ENCODE measurements at regions not wholly inside any gene's neighbourhood (a gene's known extent, or its start where the extent isn't known, plus 50 kb on each side); places are given as distances from the start of the nearest gene placed in this dataset.
"Not testable (repeated sequence)": the region's sequence is repeated elsewhere in the genome, so short reads cannot be mapped to it uniquely, and the experiment has no call there.

DNA sequence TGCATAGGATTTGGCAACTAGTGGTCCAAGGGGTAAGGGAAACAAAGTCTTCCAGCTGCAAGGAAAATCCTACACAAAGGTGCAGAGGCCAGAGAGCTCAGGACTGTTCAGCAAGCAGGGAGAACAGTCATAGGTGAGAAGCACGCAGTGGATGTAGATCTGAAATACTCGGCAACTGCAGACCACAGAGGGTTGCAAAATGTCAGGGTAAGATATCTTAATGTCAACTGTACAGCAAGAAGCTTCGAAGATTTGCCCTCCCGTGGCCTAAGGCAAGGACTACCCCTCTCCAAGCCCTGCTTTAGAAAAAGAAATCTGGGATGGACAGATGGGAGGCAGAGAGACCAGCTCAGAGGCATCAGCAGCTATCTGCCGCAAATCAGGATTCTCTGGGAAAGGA, 153.4 kb upstream of the IRF2BP2 start:
- H4K20me1 ChIP-seq (ENCODE audit: insufficient read depth, low read length), result no peaks in the 10 kb centered on the region
- H3K79me2 ChIP-seq (ENCODE audit: insufficient read depth, low read depth, low read length), result no peaks in the 10 kb centered on the region
- TF ChIP-seq, protein P1, sequence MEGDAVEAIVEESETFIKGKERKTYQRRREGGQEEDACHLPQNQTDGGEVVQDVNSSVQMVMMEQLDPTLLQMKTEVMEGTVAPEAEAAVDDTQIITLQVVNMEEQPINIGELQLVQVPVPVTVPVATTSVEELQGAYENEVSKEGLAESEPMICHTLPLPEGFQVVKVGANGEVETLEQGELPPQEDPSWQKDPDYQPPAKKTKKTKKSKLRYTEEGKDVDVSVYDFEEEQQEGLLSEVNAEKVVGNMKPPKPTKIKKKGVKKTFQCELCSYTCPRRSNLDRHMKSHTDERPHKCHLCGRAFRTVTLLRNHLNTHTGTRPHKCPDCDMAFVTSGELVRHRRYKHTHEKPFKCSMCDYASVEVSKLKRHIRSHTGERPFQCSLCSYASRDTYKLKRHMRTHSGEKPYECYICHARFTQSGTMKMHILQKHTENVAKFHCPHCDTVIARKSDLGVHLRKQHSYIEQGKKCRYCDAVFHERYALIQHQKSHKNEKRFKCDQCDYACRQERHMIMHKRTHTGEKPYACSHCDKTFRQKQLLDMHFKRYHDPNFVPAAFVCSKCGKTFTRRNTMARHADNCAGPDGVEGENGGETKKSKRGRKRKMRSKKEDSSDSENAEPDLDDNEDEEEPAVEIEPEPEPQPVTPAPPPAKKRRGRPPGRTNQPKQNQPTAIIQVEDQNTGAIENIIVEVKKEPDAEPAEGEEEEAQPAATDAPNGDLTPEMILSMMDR (conservative IDR thresholded peaks at IDR 0.05; ENCODE audit: low read length), result no peak
- TF ChIP-seq EZH2phosphoT487 (IDR thresholded peaks at IDR 0.05; ENCODE audit: borderline replicate concordance, low read depth, low read length), result no peak
- no peak overlapping the region for H3K4me3 ChIP-seq (ENCODE audit: low read depth, low read length, poor library complexity, severe bottlenecking)
- intact Hi-C loops (cut with micrococcal nuclease; ENCODE audit: unreplicated experiment), result no loop called here
- no peaks in the 10 kb centered on the region for H3K9me3 ChIP-seq (ENCODE audit: low read length)
- no peak for DNase-seq (ENCODE audit: low spot score)
- no peak overlapping the region for H3K27ac ChIP-seq (ENCODE audit: low read depth, low read length, poor library complexity, severe bottlenecking)
- no peaks in the 10 kb centered on the region for H3K9me2 ChIP-seq (ENCODE audit: insufficient read depth, low read length)
- ChIA-PET POLR2A (interaction anchor here (0.6 to 2.7 kb wide), 4 partner anchors 9 to 184 kb away, joined by 4 to 12 read pairs (median 4); no protein-coding TSS in a partner anchor), CTCF (ENCODE audit: unreplicated experiment) (interaction anchor here (0.6 kb wide), 1 partner anchor 258 kb away, joined by 3 read pairs; no protein-coding TSS in a partner anchor)
- H3K36me3 ChIP-seq (ENCODE audit: insufficient read depth, low read length), result no peaks in the 10 kb centered on the region
- no TSS peak for BruUV-seq (replicated peaks)
- H2AFZ ChIP-seq (ENCODE audit: low read length), result no peak overlapping the region
- H3K4me2 ChIP-seq (ENCODE audit: low read length), result peak overlapping the region; percentile 37; the same call in 1 of the 2 replicates
- peaks cover 23% of the 10 kb centered on the region for H3K4me1 ChIP-seq (ENCODE audit: insufficient read depth, low read length, poor library complexity, severe bottlenecking)

GRCh38 chr1:234762127-234762526, 152.1 kb upstream of the IRF2BP2 start:
- intact Hi-C loops (cut with micrococcal nuclease; ENCODE audit: unreplicated experiment); CTCF ChIA-PET (ENCODE audit: unreplicated experiment): not testable (repeated sequence)

GRCh38 chr1:234760303-234760723, 150.3 kb upstream of the IRF2BP2 start:
- peak overlapping the region; percentile 42; the same call in 1 of the 2 replicates for H2AFZ ChIP-seq (ENCODE audit: low read length)
- no TSS peak for BruUV-seq (replicated peaks)
- CTCF ChIA-PET (ENCODE audit: unreplicated experiment), result interaction anchor here (1.4 kb wide), 1 partner anchor 16 kb away, joined by 4 read pairs; no protein-coding TSS in a partner anchor

More at GRCh38 chr1:234762127-234762526, 152.1 kb upstream of the IRF2BP2 start:
- H3K79me2 ChIP-seq (ENCODE audit: insufficient read depth, low read depth, low read length); H3K4me3 ChIP-seq (ENCODE audit: low read depth, low read length, poor library complexity, severe bottlenecking); H2AFZ ChIP-seq (ENCODE audit: low read length); H4K20me1 ChIP-seq (ENCODE audit: insufficient read depth, low read length); H3K4me2 ChIP-seq (ENCODE audit: low read length); H3K9me3 ChIP-seq (ENCODE audit: low read length); H3K27ac ChIP-seq (ENCODE audit: low read depth, low read length, poor library complexity, severe bottlenecking); DNase-seq (ENCODE audit: low spot score); BruUV-seq (replicated peaks); H3K36me3 ChIP-seq (ENCODE audit: insufficient read depth, low read length); H3K9me2 ChIP-seq (ENCODE audit: insufficient read depth, low read length): not testable (repeated sequence)
- H3K4me1 ChIP-seq (ENCODE audit: insufficient read depth, low read length, poor library complexity, severe bottlenecking), result peaks cover 20% of the 10 kb centered on the region
- POLR2A ChIA-PET, result interaction anchor here (0.5 to 2.7 kb wide), 3 partner anchors 8 to 20 kb away, joined by 3 to 12 read pairs (median 5); no protein-coding TSS in a partner anchor

More at GRCh38 chr1:234760303-234760723, 150.3 kb upstream of the IRF2BP2 start:
- no peaks in the 10 kb centered on the region for H3K79me2 ChIP-seq (ENCODE audit: insufficient read depth, low read depth, low read length)
- DNase-seq (ENCODE audit: low spot score), result no peak
- no peaks in the 10 kb centered on the region for H4K20me1 ChIP-seq (ENCODE audit: insufficient read depth, low read length)
- intact Hi-C loops (cut with micrococcal nuclease; ENCODE audit: unreplicated experiment), result no loop called here
- no peak overlapping the region for H3K27ac ChIP-seq (ENCODE audit: low read depth, low read length, poor library complexity, severe bottlenecking)
- no peak overlapping the region; the same call in 1 of the 2 replicates for H3K4me2 ChIP-seq (ENCODE audit: low read length)
- no peaks in the 10 kb centered on the region for H3K9me3 ChIP-seq (ENCODE audit: low read length)
- H3K4me1 ChIP-seq (ENCODE audit: insufficient read depth, low read length, poor library complexity, severe bottlenecking), result peaks cover 20% of the 10 kb centered on the region
- no peak for TF ChIP-seq EZH2phosphoT487 (IDR thresholded peaks at IDR 0.05; ENCODE audit: borderline replicate concordance, low read depth, low read length)
- TF ChIP-seq, protein P1 (conservative IDR thresholded peaks at IDR 0.05; ENCODE audit: low read length), result no peak
- no peaks in the 10 kb centered on the region for H3K36me3 ChIP-seq (ENCODE audit: insufficient read depth, low read length)
- POLR2A ChIA-PET, result no interaction called here
- H3K4me3 ChIP-seq (ENCODE audit: low read depth, low read length, poor library complexity, severe bottlenecking), result no peak overlapping the region
- no peaks in the 10 kb centered on the region for H3K9me2 ChIP-seq (ENCODE audit: insufficient read depth, low read length)

All from OCI-LY7 (cell line).